ENCODE measurements at regions not wholly inside any gene's neighbourhood (a gene's known extent, or its start where the extent isn't known, plus 50 kb on each side); places are given as distances from the start of the nearest gene placed in this dataset.

- no peak for DNase-seq (ENCODE audit: low spot score)
Measured at GRCh38 chr18:37997695-37998094, 432.1 kb upstream of the CELF4 start.

GRCh38 chr18:37987901-37988300 lies 422.3 kb upstream of the CELF4 start:
- no peak for DNase-seq (ENCODE audit: low spot score)

- DNase-seq (ENCODE audit: low spot score), result no peak
Measured at GRCh38 chr18:37986665-37987064, 421.1 kb upstream of the CELF4 start.

- DNase-seq (ENCODE audit: low spot score), result no peak
Measured at GRCh38 chr18:37985126-37985525, 419.5 kb upstream of the CELF4 start.

DNA sequence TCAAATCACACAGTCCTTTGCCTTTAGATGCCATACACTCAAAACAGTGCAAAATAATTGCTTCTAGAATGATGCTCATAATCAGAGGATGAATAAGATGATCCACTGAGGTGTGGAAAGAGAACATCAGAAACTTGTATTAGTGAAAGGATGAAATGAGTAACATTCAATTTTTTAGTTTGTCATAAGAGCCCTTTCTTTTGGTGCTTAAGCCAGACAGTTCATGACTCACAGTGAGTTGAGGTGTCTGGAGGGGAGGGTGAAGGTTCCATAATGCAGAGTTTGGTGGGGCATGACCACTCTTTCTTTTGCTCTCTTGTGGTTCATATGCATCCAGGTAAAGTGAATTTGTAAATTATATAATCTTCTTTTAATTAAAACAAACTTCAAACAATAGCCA lies 415.0 kb upstream of the CELF4 start:
- DNase-seq (ENCODE audit: low spot score), result no peak

GRCh38 chr18:37975446-37975845 lies 409.8 kb upstream of the CELF4 start:
- DNase-seq (ENCODE audit: low spot score), result no peak

GRCh38 chr18:37967261-37967660 lies 401.7 kb upstream of the CELF4 start:
- no peak for DNase-seq (ENCODE audit: low spot score)

GRCh38 chr18:37965572-37965970 lies 400.0 kb upstream of the CELF4 start:
- no peak for DNase-seq (ENCODE audit: low spot score)

GRCh38 chr18:37964885-37965571 lies 399.4 kb upstream of the CELF4 start:
- no peak for DNase-seq (ENCODE audit: low spot score)

- DNase-seq (ENCODE audit: low spot score), result no peak
Measured at GRCh38 chr18:37963837-37964236, 398.2 kb upstream of the CELF4 start.

DNA sequence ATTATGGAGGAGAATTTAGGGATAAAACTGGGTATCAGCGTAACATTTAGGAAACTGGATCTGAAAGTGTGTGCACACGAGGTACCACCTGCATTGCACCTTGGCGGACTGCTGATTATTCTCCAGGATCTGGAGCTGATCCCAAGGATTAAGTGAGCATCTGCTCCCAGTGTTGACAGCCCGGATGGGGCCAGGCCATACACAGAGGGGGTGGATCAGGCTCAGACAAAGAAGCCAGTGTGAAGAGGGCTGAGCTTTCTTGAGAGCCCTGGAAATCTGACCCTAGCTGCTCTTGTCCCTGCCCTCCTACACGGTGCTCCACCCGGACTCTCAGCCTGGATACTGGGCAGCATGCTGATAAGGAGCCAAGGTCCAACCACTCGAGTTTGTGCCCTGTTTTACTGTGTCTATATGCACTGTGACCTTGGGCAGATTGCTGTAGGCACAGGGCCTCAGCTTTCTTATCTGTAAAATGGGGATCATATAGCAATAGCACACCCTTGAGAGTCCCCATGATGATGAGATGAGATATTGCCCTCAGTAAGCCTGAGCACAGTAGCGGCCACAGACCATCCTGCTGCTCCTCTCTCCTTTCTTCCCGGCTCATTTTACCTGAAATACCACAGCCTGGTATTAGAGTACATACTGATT lies 396.8 kb upstream of the CELF4 start:
- DNase-seq (ENCODE audit: low spot score), result no peak

DNA sequence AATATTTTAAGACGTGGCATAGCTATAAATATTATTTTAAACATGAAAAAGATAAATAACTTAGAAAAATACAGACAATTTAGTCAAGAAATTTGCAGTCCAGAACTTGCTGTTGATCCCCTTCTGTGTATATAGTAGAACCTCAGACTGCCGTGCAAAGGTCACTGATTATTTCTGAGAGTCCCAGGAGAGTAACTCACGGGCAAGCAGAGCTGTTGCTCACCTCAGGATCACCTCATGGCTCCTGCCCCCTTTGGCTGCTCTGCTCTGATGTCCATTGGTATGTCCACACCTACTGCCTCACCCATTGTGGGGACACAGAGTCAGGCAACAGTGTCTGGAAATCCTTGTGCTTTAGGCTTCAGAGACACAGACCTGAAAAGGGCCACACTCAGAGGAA lies 392.9 kb upstream of the CELF4 start:
- DNase-seq (ENCODE audit: low spot score), result no peak

DNA sequence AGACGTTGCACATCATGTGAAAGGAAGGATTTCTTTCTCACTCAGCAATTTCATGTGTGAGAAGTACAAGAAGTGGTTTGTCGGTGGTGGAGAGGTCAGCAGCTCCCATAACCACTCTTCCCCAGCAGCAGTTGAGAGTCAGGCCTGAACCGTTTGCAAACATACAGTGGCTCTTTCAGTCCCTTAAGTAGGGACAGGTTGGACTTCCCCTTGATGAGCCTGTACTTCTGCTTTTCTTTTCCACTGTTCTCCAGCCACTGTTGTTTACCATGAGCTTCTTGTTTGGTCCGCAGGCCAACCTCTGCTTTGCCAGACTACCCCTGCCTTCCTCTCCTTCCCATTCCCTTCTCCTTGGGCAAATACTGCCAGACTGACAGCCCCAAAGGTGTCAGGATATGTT lies 391.3 kb upstream of the CELF4 start:
- DNase-seq (ENCODE audit: low spot score), result no peak

DNA sequence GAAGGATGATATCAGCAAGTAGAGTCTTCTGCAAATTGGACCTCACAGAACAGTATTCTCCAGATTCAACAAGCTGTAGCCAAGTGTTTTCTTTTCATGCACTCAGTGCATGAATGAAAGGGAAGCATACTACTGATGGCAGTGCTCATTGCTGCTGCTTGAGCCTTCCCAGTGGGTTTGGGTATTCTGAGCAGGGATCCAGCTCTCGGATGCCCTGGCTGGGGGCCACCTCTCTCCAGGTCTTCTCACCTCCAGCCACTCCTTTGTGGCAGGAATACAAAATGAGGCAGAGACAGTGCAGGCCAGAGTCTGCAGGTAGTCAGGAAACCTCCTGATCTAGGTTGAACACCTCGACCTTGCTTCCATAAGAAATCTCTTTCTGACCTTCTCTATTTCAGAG lies 390.4 kb upstream of the CELF4 start:
- DNase-seq (ENCODE audit: low spot score), result no peak

GRCh38 chr18:37955201-37955600 lies 389.6 kb upstream of the CELF4 start:
- DNase-seq (ENCODE audit: low spot score), result no peak

DNA sequence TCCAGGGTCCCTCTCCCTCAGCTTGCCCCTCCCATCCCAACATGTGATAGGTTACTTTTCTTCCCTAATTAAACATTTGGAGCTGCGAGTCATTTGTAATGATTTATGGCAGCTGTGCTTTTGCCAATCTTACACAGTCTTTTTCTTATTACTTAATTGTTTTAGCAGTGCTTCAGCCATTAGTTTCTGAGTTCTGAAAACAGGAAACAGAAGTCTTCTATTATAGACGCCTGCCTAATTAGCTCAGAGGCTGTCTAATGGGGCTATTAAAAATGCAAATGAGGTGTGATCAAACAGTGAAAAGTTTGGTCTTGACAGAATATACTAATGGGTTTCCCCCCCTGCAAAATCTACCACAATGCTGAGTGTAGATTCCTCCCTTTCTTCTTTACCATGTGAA lies 388.3 kb upstream of the CELF4 start:
- DNase-seq (ENCODE audit: low spot score), result no peak

DNA sequence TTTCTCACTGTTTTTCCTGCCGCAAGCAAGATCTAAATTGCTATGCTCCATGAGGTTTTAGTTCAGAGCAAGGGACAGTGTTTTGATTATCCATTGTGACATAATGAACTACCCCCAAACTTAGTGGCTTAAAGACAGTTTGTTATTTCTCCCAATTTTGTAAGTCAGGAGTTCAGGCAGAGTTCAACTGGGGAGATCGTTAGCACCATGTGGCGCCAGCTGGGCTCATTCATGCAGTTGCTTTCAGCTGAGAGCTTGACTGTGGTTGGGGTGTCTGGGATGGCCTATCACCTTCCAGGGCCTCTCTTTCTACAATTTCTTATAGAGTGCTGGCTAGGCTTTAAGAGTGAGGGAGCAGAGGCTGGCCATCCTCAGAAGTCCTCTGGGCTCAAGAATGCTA lies 382.9 kb upstream of the CELF4 start:
- no peak for DNase-seq (ENCODE audit: low spot score)

DNA sequence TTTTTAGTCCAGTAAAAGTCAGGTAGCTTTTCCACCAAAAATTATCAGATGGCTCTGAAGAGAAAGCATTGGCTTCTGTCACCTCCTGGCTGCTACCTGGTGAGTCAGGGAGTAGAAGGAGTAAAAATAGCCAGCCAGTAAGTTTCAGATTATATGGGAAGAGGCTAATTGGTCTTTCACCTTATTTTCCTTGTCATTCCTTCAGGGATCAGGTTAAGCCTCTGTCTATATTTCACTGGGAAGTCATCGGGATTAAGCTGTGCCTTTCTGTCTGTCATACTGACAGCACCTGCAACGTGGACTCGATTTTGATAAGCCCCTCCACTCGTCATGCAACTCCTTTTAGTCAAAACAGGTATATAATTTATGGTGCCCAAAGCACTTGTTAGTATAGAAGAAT lies 380.7 kb upstream of the CELF4 start:
- no peak for DNase-seq (ENCODE audit: low spot score)

DNA sequence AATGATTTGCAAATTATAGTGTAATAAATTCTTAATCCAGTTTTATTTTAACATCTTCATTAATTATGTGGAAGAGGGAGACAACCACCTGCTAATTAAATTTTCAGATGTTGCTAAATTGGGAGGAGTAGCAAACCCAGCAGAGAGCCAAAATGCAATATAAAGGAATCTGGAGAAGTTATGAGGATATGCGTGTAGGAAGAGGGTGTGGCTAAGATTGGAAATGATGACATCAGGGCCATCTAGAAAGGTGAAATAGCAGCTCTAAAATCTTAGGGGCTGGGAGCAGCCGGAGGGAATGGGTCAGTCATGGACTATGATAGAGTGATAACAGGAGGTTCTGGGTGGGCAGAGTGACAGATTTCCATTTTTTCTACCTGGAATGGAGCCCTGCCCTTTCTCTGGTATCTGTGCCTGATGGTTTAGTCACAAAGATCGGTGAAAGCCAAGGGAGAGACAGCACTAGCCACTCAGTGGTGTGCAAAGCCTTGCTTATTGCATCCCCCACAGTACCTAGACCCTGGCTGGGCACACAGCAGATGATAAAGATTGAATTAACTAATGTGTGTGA lies 379.2 kb upstream of the CELF4 start:
- no peak for DNase-seq (ENCODE audit: low spot score)

DNA sequence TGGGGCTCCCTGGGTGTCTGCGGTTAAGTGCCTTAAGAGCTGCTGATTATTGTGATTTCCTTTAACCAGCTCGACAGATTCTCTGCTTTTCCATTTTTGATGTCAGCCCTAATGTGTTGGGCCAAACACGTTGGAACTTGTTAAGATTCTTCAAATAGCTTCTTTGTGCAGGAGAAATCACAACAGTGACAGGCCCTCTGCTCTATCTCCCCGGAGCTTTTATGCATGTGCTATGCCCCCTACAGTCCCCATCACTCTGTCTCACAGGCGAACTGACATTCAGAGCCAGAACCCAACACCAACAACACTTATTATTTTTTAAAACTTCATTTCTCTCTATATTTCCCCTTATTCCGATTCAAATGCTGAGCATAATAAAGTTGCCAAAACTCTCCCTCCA lies 371.7 kb upstream of the CELF4 start:
- DNase-seq (ENCODE audit: low spot score), result peak; percentile 53

- DNase-seq (ENCODE audit: low spot score), result no peak
Measured at GRCh38 chr18:37935086-37935485, 369.5 kb upstream of the CELF4 start.

DNA sequence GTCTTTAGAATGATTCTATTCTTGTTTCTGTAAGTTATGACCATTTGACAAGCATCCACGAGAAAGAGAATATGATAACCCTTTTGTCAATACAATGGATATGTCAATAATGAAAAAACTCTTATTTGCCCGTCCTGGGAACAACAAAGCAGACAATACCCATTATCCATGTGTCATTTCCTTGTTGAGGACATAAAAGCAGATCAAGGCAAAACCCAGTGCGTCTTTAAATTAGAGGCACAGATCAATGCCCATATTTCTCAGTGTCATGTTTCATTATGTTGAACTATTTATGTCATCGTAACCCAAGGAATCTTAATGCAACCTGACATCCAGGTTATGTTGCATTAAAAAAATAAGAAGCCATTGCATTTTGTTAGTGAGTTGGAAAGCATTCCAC lies 365.0 kb upstream of the CELF4 start:
- DNase-seq (ENCODE audit: low spot score), result no peak

- no peak for DNase-seq (ENCODE audit: low spot score)
Measured at GRCh38 chr18:37922162-37922561, 356.6 kb upstream of the CELF4 start.
